GM23338 (cell line): ENCODE measurements at regions not wholly inside any gene's neighbourhood (a gene's known extent, or its start where the extent isn't known, plus 50 kb on each side); places are given as distances from the start of the nearest gene placed in this dataset.

Source experiments
- ATAC-seq: fragments of 200-7000 bp; cut with Tn5 transposase; 3 replicates; pipeline ENCODE4 v1.9.1; 2020
- DNase-seq: peaks from one replicate; pipeline ENCODE4 v3.0.0-alpha.2; 2015; ENCODE audit warnings: low spot score
- H2AFZ ChIP-seq: fragments of 200-600 bp; sonication (generic); 2 replicates; pipeline ENCODE4 v1.8.0; 2016; ENCODE audit warnings: antibody characterized with exemption, mild to moderate bottlenecking, moderate library complexity
- H3F3A ChIP-seq: fragments of 200-600 bp; sonication (generic); replicated peaks from 2 replicates; pipeline ENCODE4 v1.8.0; 2017; ENCODE audit warnings: antibody characterized with exemption, mixed run types, low read depth
- H3K27ac ChIP-seq: fragments of 200-600 bp; sonication (generic); 2 replicates; pipeline ENCODE4 v1.6.1; 2016; ENCODE audit warnings: low read depth
- H3K27me3 ChIP-seq: fragments of 200-600 bp; sonication (generic); 2 replicates; pipeline ENCODE4 v1.8.0; 2016; ENCODE audit warnings: mild to moderate bottlenecking, mixed run types, moderate library complexity; ENCODE audit not compliant: insufficient read depth
- H3K36me3 ChIP-seq: fragments of 200-600 bp; sonication (generic); 2 replicates; pipeline ENCODE4 v1.8.0; 2016; ENCODE audit warnings: mild to moderate bottlenecking; ENCODE audit not compliant: insufficient read depth
- H3K4me1 ChIP-seq: fragments of 200-600 bp; sonication (generic); 2 replicates; pipeline ENCODE4 v1.8.0; 2016; ENCODE audit warnings: mild to moderate bottlenecking, moderate library complexity; ENCODE audit not compliant: insufficient read depth
- H3K4me2 ChIP-seq: fragments of 200-600 bp; sonication (generic); 2 replicates; pipeline ENCODE4 v1.7.1; 2017; ENCODE audit warnings: mixed run types
- H3K4me3 ChIP-seq: fragments of 200-600 bp; sonication (generic); 2 replicates; pipeline ENCODE4 v1.6.1; 2016; ENCODE audit warnings: mixed run types
- H3K79me2 ChIP-seq: fragments of 200-600 bp; sonication (generic); replicated peaks from 2 replicates; pipeline ENCODE4 v1.8.0; 2017; ENCODE audit warnings: mild to moderate bottlenecking; ENCODE audit not compliant: insufficient read depth
- H3K9me2 ChIP-seq: fragments of 200-600 bp; sonication (generic); 2 replicates; pipeline ENCODE4 v1.8.0; 2017; ENCODE audit not compliant: insufficient read depth
- H4K20me1 ChIP-seq: fragments of 200-600 bp; sonication (generic); replicated peaks from 2 replicates; pipeline ENCODE4 v1.8.0; 2017; ENCODE audit warnings: mild to moderate bottlenecking; ENCODE audit not compliant: insufficient read depth
- H3K27ac Mint-ChIP-seq: 2 replicates; pipeline ENCODE4 v1.8.0; 2020; ENCODE audit warnings: inconsistent platforms, mild to moderate bottlenecking, moderate library complexity, mixed read lengths
- H3K27me3 Mint-ChIP-seq: 3 replicates; pipeline ENCODE4 v1.8.0; 2022; ENCODE audit warnings: low read depth, mild to moderate bottlenecking, moderate library complexity, mixed read lengths, inconsistent platforms; ENCODE audit not compliant: insufficient read depth, poor library complexity
- H3K36me3 Mint-ChIP-seq: 3 replicates; pipeline ENCODE4 v1.8.0; 2021; ENCODE audit warnings: low read depth, mild to moderate bottlenecking, inconsistent platforms, moderate library complexity, mixed read lengths
- H3K4me1 Mint-ChIP-seq: 3 replicates; pipeline ENCODE4 v1.8.0; 2020; ENCODE audit warnings: mild to moderate bottlenecking, inconsistent platforms, mixed read lengths
- H3K4me3 Mint-ChIP-seq: 3 replicates; pipeline ENCODE4 v1.8.0; 2021; ENCODE audit warnings: moderate library complexity, mild to moderate bottlenecking, inconsistent platforms, mixed read lengths
- H3K9me3 Mint-ChIP-seq: 3 replicates; pipeline ENCODE4 v1.8.0; 2020; ENCODE audit warnings: moderate library complexity, mild to moderate bottlenecking, inconsistent platforms, mixed read lengths
- CREB1 ChIP-seq: fragments of 250-450 bp; sonication (Bioruptor Pico); IDR thresholded peaks from 2 replicates; pipeline ENCODE4 v1.5.0; 2020; ENCODE audit warnings: low read depth, mild to moderate bottlenecking, moderate library complexity
- CTCF ChIP-seq, 2 experiments: fragments of 200-600 bp in 1 of 2; sonication (generic) in 1 of 2; conservative IDR thresholded peaks; 2 replicates each; pipeline versions ENCODE4 v1.5.1 to v1.6.1; 2016 to 2017; ENCODE audit warnings: antibody characterized with exemption in 2 of 2, low read depth in 2 of 2, mild to moderate bottlenecking in 2 of 2, moderate library complexity in 1 of 2
- ETS1 ChIP-seq: IDR thresholded peaks from 2 replicates; pipeline ENCODE4 v1.6.1; 2016; ENCODE audit warnings: antibody characterized with exemption
- EZH2 ChIP-seq: fragments of 200-600 bp; sonication (generic); IDR thresholded peaks from one replicate; pipeline ENCODE4 v1.8.0; 2017; ENCODE audit warnings: antibody characterized with exemption, mild to moderate bottlenecking, low read depth; ENCODE audit not compliant: unreplicated experiment
- EZH2phosphoT487 ChIP-seq: fragments of 200-600 bp; sonication (generic); IDR thresholded peaks from one replicate; pipeline ENCODE4 v1.8.1; 2018; ENCODE audit warnings: antibody characterized with exemption; ENCODE audit not compliant: unreplicated experiment
- JUNB ChIP-seq: IDR thresholded peaks from one replicate; pipeline ENCODE4 v1.6.1; 2016; ENCODE audit warnings: antibody characterized with exemption; ENCODE audit not compliant: unreplicated experiment
- NANOG ChIP-seq: IDR thresholded peaks from 2 replicates; pipeline ENCODE4 v1.6.1; 2016; ENCODE audit warnings: antibody characterized with exemption, borderline replicate concordance
- POLR2AphosphoS5 ChIP-seq: IDR thresholded peaks from 2 replicates; pipeline ENCODE4 v1.6.1; 2016; ENCODE audit warnings: antibody characterized with exemption, low read depth
- REST ChIP-seq: IDR thresholded peaks from one replicate; pipeline ENCODE4 v1.6.1; 2018; ENCODE audit warnings: antibody characterized with exemption; ENCODE audit not compliant: unreplicated experiment
- STAT1 ChIP-seq: IDR thresholded peaks from one replicate; pipeline ENCODE4 v1.6.1; 2016; ENCODE audit warnings: antibody characterized with exemption; ENCODE audit not compliant: unreplicated experiment
- ZNF114 ChIP-seq: fragments of 250-450 bp; sonication (Bioruptor Pico); IDR thresholded peaks from 2 replicates; pipeline ENCODE4 v1.5.0; 2020; ENCODE audit warnings: mild to moderate bottlenecking, moderate library complexity
- ZNF331 ChIP-seq: fragments of 250-450 bp; sonication (Bioruptor Pico); IDR thresholded peaks from 2 replicates; pipeline ENCODE4 v1.5.0; 2020; ENCODE audit warnings: low read depth, mild to moderate bottlenecking, moderate library complexity
- ZNF462 ChIP-seq: fragments of 250-450 bp; sonication (Bioruptor Pico); IDR thresholded peaks from 2 replicates; pipeline ENCODE4 v1.5.0; 2020; ENCODE audit warnings: mild to moderate bottlenecking, moderate library complexity

- H3K4me2 ChIP-seq, result no peak overlapping the region
- no peak overlapping the region for H3K4me3 Mint-ChIP-seq
- H3K4me1 Mint-ChIP-seq, result peaks cover 5% of the 10 kb centered on the region
- no peak overlapping the region for H3K27ac ChIP-seq
- no peaks in the 10 kb centered on the region for H3K9me3 Mint-ChIP-seq
- H3K36me3 Mint-ChIP-seq, result no peaks in the 10 kb centered on the region
- H3K4me1 ChIP-seq, result no peaks in the 10 kb centered on the region
- no peaks in the 10 kb centered on the region for H3K27me3 ChIP-seq
- H2AFZ ChIP-seq, result no peak overlapping the region
- H3K9me2 ChIP-seq, result 0 out of 2 replicates have a peak, but pooled peaks cover 3% of the 10 kb centered on the region
- H3F3A ChIP-seq, result no peaks in the 10 kb centered on the region
- DNase-seq, result no peak
- no peaks in the 10 kb centered on the region for H4K20me1 ChIP-seq
- TF ChIP-seq NANOG (no peak), ZNF331 (no peak), EZH2 (no peak), EZH2phosphoT487 (no peak), CREB1 (CRISPR knock-in tag) (no peak), ZNF462 (no peak), ZNF114 (CRISPR knock-in tag) (no peak), ETS1 (no peak), JUNB (no peak), CTCF (conservative IDR thresholded peaks at IDR 0.05; ENCODE audit: low read depth in 2 of 2) (no peak), STAT1 (no peak), POLR2AphosphoS5 (no peak), REST (no peak)
- ATAC-seq, result no peak
- H3K36me3 ChIP-seq, result no peaks in the 10 kb centered on the region
- no peak overlapping the region for H3K27ac Mint-ChIP-seq
- H3K4me3 ChIP-seq, result no peak overlapping the region
- H3K79me2 ChIP-seq, result no peaks in the 10 kb centered on the region
- peaks cover 2% of the 10 kb centered on the region for H3K27me3 Mint-ChIP-seq
These were observed 96.3 kb upstream of the SATB2 start for GRCh38 chr2:199554026-199554425.
